ENCODE measurements at regions not wholly inside any gene's neighbourhood (a gene's known extent, or its start where the extent isn't known, plus 50 kb on each side); places are given as distances from the start of the nearest gene placed in this dataset.

DNA sequence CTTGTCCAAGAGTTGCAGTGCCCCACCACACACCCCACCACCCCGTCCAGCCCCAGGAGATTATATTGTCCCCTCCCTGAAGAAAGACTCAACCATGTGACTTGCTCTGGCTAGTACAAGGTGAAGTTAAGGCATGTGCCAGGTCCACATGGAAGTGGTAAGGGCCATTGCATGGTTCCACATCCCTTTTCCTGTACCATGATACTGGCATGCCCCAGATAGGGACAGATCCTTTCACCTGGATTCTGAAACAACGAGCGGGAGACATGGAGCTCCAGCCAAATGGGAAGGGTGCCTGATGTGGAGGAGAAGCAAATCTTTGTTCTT lies 141.5 kb upstream of the APCDD1 start:
- DNase-seq = no peak
- TF ChIP-seq POLR2A (IDR thresholded peaks at IDR 0.05) = no peak

DNA sequence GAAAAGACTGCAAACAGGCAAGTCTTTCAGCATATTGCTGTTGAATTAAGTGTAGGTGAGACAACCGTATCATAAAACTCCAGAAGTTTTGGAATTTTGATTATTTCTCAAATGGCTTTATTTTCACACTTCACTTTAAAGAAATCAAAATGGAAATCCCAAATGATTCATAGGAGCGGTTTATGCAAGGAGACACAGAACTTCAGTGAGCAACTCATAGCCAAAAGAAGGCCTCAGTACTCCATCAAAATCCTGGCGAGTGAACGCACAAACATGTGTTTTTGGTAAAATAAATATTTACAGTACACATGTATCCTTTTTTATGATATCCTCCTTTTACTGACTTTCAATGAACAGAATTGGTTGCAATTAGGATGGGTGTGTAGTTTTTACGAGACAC lies 140.4 kb upstream of the APCDD1 start:
- no peak for TF ChIP-seq POLR2A (IDR thresholded peaks at IDR 0.05)
- TF ChIP-seq, protein P1, sequence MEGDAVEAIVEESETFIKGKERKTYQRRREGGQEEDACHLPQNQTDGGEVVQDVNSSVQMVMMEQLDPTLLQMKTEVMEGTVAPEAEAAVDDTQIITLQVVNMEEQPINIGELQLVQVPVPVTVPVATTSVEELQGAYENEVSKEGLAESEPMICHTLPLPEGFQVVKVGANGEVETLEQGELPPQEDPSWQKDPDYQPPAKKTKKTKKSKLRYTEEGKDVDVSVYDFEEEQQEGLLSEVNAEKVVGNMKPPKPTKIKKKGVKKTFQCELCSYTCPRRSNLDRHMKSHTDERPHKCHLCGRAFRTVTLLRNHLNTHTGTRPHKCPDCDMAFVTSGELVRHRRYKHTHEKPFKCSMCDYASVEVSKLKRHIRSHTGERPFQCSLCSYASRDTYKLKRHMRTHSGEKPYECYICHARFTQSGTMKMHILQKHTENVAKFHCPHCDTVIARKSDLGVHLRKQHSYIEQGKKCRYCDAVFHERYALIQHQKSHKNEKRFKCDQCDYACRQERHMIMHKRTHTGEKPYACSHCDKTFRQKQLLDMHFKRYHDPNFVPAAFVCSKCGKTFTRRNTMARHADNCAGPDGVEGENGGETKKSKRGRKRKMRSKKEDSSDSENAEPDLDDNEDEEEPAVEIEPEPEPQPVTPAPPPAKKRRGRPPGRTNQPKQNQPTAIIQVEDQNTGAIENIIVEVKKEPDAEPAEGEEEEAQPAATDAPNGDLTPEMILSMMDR (IDR thresholded peaks at IDR 0.05) = no peak

More for the DNA sequence above, 141.5 kb upstream of the APCDD1 start:
- Histone ChIP-seq H3K9me3 (no peaks in the 10 kb centered on the region), H3K27ac (no peak overlapping the region), H3K27me3 (no peaks in the 10 kb centered on the region), H3K36me3 (no peaks in the 10 kb centered on the region), H3K4me3 (no peak overlapping the region), H3K4me1 (no peaks in the 10 kb centered on the region)

DNA sequence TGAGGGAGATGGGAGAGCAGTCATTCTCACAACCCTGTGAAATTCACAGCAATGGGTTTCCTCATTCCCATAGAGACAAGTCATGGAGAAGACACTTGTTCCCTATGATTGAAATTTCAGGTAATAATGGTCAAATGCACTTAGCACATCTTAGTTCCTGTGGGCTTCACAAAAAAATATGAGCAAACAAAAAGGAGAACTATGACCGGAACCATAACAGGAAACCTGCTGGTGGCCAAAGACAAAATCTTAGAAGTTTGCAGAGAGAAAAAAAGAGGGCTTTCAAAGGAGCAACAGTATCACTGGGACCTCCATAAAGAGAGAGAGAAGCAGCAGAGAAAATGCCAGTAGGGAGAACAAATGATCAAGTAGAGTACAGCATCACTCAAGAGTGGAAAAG lies 138.9 kb upstream of the APCDD1 start:
- no peaks in the 10 kb centered on the region for H3K36me3 ChIP-seq
- no peak overlapping the region for H3K27ac ChIP-seq
- TF ChIP-seq POLR2A (IDR thresholded peaks at IDR 0.05) = no peak
- TF ChIP-seq, protein P1 (IDR thresholded peaks at IDR 0.05) = no peak
- no peak for DNase-seq
- no peaks in the 10 kb centered on the region for H3K4me1 ChIP-seq
- no peaks in the 10 kb centered on the region for H3K27me3 ChIP-seq
- H3K9me3 ChIP-seq = no peaks in the 10 kb centered on the region
- no peak overlapping the region for H3K4me3 ChIP-seq

More for the DNA sequence above, 140.4 kb upstream of the APCDD1 start:
- Histone ChIP-seq H3K27me3 (no peaks in the 10 kb centered on the region), H3K4me1 (no peaks in the 10 kb centered on the region), H3K4me3 (no peak overlapping the region), H3K36me3 (no peaks in the 10 kb centered on the region), H3K9me3 (no peaks in the 10 kb centered on the region), H3K27ac (no peak overlapping the region)
- no peak for DNase-seq

DNA sequence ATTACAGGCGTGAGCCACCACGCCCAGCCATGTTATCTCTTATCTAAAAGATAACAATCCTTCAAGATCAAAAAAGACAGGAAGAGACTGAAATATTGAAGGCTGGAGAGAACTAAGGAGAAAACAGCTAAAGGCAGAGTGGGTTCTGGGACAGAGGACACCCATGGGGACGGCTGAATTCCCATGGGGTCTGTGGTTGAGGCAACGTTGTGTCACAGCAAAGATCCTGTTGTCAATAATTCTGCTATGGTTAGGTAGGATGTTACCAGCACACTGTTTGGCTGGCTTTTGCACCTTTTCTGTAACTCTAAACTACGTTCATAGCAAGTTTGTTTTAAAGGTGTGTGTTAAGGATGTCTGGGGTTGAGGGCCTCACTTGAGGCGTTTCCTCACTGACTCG lies 137.7 kb upstream of the APCDD1 start:
- H3K4me1 ChIP-seq = no peaks in the 10 kb centered on the region
- no peaks in the 10 kb centered on the region for H3K27me3 ChIP-seq
- H3K36me3 ChIP-seq = no peaks in the 10 kb centered on the region
- H3K27ac ChIP-seq = no peak overlapping the region
- TF ChIP-seq, protein P1 (IDR thresholded peaks at IDR 0.05) = no peak
- no peak for TF ChIP-seq POLR2A (IDR thresholded peaks at IDR 0.05)
- no peaks in the 10 kb centered on the region for H3K9me3 ChIP-seq
- H3K4me3 ChIP-seq = no peak overlapping the region
- no peak for DNase-seq

DNA sequence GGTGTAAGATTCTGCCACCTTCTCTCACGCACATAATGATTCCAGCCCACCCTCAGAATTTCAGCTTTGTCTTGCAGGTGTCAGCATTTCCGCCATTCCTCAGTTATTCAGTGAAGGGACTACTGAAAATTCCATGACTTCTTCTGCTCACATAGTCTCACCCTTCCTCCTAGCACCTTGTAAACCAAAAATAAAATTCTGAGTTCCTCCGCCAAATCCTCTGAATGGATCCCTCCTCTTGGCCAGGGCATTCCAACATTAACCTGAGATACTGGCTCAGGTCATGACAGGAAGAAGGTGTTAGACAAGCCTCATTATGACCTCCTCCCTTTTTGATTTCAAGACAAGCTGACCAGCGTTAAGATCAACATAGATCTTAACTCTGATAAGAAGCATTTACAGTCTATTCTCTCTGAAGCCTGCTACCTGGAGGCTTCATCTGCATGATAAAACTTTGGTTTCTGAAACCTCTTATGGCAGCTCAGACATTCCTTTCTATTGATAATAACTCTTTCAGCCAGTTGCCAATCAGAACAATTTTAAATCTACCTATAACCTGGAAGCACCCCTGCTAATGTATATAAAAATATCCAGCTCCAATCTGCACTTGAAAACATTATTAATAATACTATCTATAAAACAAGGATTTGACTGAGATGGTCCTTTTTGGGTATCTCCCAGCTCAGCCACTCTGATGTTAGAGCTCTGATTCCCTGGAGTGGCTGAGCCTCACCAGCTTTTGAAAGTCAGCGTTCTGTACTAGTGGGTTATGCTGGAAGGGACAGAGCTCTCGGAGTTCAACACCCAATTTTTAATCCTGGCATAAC lies 136.4 kb upstream of the APCDD1 start:
- TF ChIP-seq POLR2A (IDR thresholded peaks at IDR 0.05) = no peak
- TF ChIP-seq, protein P1 (IDR thresholded peaks at IDR 0.05) = no peak
- H3K27ac ChIP-seq = no peak overlapping the region
- no peak for DNase-seq
- H3K4me1 ChIP-seq = no peaks in the 10 kb centered on the region
- no peaks in the 10 kb centered on the region for H3K36me3 ChIP-seq
- H3K4me3 ChIP-seq = no peak overlapping the region
- H3K9me3 ChIP-seq = no peaks in the 10 kb centered on the region
- no peaks in the 10 kb centered on the region for H3K27me3 ChIP-seq

DNA sequence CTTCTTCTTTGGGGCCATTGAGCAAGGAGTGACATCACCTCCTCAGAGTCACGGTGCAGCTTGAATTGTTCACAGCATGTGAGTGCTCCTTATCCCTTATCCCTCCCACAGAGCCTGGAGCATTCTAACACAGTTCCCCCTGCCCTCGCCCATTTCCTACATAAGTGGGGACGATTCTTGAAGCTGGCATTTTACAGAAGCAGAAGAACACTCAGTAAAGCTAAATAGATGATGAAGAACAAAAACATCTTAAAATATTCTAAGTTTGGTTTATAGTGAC lies 135.8 kb upstream of the APCDD1 start:
- H3K36me3 ChIP-seq = no peaks in the 10 kb centered on the region
- TF ChIP-seq, protein P1 (IDR thresholded peaks at IDR 0.05) = no peak
- TF ChIP-seq POLR2A (IDR thresholded peaks at IDR 0.05) = no peak
- H3K27ac ChIP-seq = no peak overlapping the region
- H3K4me3 ChIP-seq = no peak overlapping the region
- H3K4me1 ChIP-seq = no peaks in the 10 kb centered on the region
- H3K9me3 ChIP-seq = no peaks in the 10 kb centered on the region
- DNase-seq = no peak
- H3K27me3 ChIP-seq = no peaks in the 10 kb centered on the region
